ENCODE measurements at regions not wholly inside any gene's neighbourhood (a gene's known extent, or its start where the extent isn't known, plus 50 kb on each side); places are given as distances from the start of the nearest gene placed in this dataset.

- no peak overlapping the region for H3K4me2 ChIP-seq (ENCODE audit: low read length)
- no peaks in the 10 kb centered on the region for H3K9me2 ChIP-seq (ENCODE audit: low read depth, low read length)
- no peak overlapping the region for H2AFZ ChIP-seq (ENCODE audit: low read length)
- no peaks in the 10 kb centered on the region for H3K4me1 ChIP-seq (ENCODE audit: insufficient read depth, low read length, severe bottlenecking)
- H4K20me1 ChIP-seq (ENCODE audit: insufficient read depth, low read length): no peaks in the 10 kb centered on the region
- no peak overlapping the region for H3K4me3 ChIP-seq (ENCODE audit: low read depth, low read length, poor library complexity, severe bottlenecking)
- H3K9ac ChIP-seq (ENCODE audit: low read length): no peak overlapping the region
- no peaks in the 10 kb centered on the region for H3F3A ChIP-seq (ENCODE audit: insufficient read depth, low read length)
- no peaks in the 10 kb centered on the region for H3K27me3 ChIP-seq (ENCODE audit: insufficient read depth, low read length)
- no peak for TF ChIP-seq CTCF (IDR thresholded peaks at IDR 0.05; ENCODE audit: low read length)
- no peak for TF ChIP-seq EZH2 (IDR thresholded peaks at IDR 0.05; ENCODE audit: borderline replicate concordance, low read length)
- no peaks in the 10 kb centered on the region for H3K9me3 ChIP-seq (ENCODE audit: low read length)
- H3K36me3 ChIP-seq (ENCODE audit: insufficient read depth, low read length): no peaks in the 10 kb centered on the region
- H3K79me2 ChIP-seq (ENCODE audit: insufficient read depth, low read length): no peaks in the 10 kb centered on the region
- H3K27ac ChIP-seq (ENCODE audit: low read depth, low read length, poor library complexity, severe bottlenecking): no peak overlapping the region
Observed at GRCh38 chr1:81613803-81614202, 186.9 kb upstream of the ADGRL2 start.

DNA sequence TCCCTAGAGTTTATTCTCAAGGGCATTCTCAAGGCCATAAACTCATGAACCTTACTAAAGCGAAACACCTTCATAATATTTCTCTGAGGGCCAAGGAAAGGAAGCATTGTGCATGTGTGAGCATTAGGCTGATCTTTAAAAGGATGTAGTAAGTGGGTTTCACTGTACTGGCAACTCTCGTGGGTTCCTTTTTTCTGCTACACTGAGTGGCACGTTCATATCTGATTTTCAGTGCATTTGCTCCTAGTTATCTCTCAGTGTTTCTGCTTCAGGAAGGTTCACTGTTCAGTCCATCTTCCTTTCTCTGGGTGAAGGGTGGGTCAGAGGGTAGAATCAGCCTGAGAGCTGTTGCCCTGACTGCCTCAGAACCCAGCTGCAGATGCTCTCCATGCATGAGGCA lies 192.8 kb upstream of the ADGRL2 start:
- no peaks in the 10 kb centered on the region for H3K9me3 ChIP-seq (ENCODE audit: low read length)
- H3F3A ChIP-seq (ENCODE audit: insufficient read depth, low read length): no peaks in the 10 kb centered on the region
- H2AFZ ChIP-seq (ENCODE audit: low read length): no peak overlapping the region
- no peaks in the 10 kb centered on the region for H4K20me1 ChIP-seq (ENCODE audit: insufficient read depth, low read length)
- H3K36me3 ChIP-seq (ENCODE audit: insufficient read depth, low read length): no peaks in the 10 kb centered on the region
- TF ChIP-seq EZH2 (IDR thresholded peaks at IDR 0.05; ENCODE audit: borderline replicate concordance, low read length): no peak
- no peak for TF ChIP-seq CTCF (IDR thresholded peaks at IDR 0.05; ENCODE audit: low read length)
- H3K9me2 ChIP-seq (ENCODE audit: low read depth, low read length): no peaks in the 10 kb centered on the region
- H3K4me3 ChIP-seq (ENCODE audit: low read depth, low read length, poor library complexity, severe bottlenecking): no peak overlapping the region
- H3K79me2 ChIP-seq (ENCODE audit: insufficient read depth, low read length): no peaks in the 10 kb centered on the region
- H3K9ac ChIP-seq (ENCODE audit: low read length): no peak overlapping the region
- no peaks in the 10 kb centered on the region for H3K4me1 ChIP-seq (ENCODE audit: insufficient read depth, low read length, severe bottlenecking)
- no peak overlapping the region for H3K4me2 ChIP-seq (ENCODE audit: low read length)
- H3K27ac ChIP-seq (ENCODE audit: low read depth, low read length, poor library complexity, severe bottlenecking): no peak overlapping the region
- no peaks in the 10 kb centered on the region for H3K27me3 ChIP-seq (ENCODE audit: insufficient read depth, low read length)

GRCh38 chr1:81607086-81607485 lies 193.6 kb upstream of the ADGRL2 start:
- Histone ChIP-seq H3K4me1 (ENCODE audit: insufficient read depth, low read length, severe bottlenecking) (no peaks in the 10 kb centered on the region), H3K9ac (ENCODE audit: low read length) (no peak overlapping the region), H3F3A (ENCODE audit: insufficient read depth, low read length) (no peaks in the 10 kb centered on the region), H3K9me2 (ENCODE audit: low read depth, low read length) (no peaks in the 10 kb centered on the region), H3K9me3 (ENCODE audit: low read length) (no peaks in the 10 kb centered on the region), H3K27ac (ENCODE audit: low read depth, low read length, poor library complexity, severe bottlenecking) (no peak overlapping the region), H3K27me3 (ENCODE audit: insufficient read depth, low read length) (no peaks in the 10 kb centered on the region), H3K36me3 (ENCODE audit: insufficient read depth, low read length) (no peaks in the 10 kb centered on the region), H2AFZ (ENCODE audit: low read length) (no peak overlapping the region), H3K79me2 (ENCODE audit: insufficient read depth, low read length) (no peaks in the 10 kb centered on the region), H3K4me3 (ENCODE audit: low read depth, low read length, poor library complexity, severe bottlenecking) (no peak overlapping the region), H4K20me1 (ENCODE audit: insufficient read depth, low read length) (no peaks in the 10 kb centered on the region), H3K4me2 (ENCODE audit: low read length) (no peak overlapping the region)
- TF ChIP-seq EZH2 (IDR thresholded peaks at IDR 0.05; ENCODE audit: borderline replicate concordance, low read length) (no peak), CTCF (IDR thresholded peaks at IDR 0.05; ENCODE audit: low read length) (no peak)
